GM18502 (cell line): ENCODE measurements at regions not wholly inside any gene's neighbourhood (a gene's known extent, or its start where the extent isn't known, plus 50 kb on each side); places are given as distances from the start of the nearest gene placed in this dataset.
A peak's percentile ranks its signal among the peaks of the same experiment; 100 is the strongest.

Experiments
- ATAC-seq: cut with Tn5 transposase; IDR thresholded peaks from one replicate; pipeline ENCODE4 v1.9.1; 2021; ENCODE audit warnings: mild to moderate bottlenecking; ENCODE audit not compliant: unreplicated experiment, poor library complexity

DNA sequence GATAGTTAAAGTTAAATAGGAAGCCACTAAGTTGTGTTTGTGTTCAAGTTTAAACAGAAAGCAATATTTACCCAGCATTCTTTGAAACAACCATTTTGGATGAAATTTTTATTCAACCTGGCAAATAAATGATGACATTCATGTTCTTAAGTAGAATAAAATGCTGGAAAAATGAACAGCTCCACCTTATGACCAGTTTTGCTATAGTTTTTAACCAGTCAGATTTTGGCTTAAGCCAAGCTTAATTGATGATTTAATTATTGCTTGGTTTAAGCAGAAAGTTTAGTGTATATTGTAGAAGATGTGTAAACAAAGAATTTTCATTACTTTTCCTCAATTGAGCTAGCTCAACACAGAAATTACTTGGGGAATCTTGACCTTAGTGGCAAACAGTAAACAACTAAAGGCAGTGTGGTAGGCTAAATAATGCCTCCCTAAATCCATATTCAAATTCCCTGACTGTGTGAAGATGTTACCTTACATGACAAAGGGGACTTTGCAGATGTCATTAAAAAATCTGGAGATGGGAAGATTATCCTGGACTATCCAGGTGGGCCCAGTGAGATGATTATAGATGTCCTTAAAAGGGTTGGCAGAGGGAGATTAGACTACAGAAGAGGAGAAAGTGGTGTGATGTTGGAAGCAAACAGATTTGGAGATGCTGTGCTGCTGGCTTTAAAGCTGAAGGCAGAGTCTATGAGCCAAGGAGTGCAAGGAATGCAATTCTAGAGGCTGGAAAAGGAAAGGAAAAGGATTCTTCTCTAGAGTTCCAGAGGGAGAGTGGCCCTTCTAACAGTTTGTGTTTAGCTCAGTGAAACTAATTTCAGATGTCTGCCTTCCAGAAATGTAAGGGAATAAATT lies 448.6 kb upstream of the GOLIM4 start:
- ATAC-seq: no peak

DNA sequence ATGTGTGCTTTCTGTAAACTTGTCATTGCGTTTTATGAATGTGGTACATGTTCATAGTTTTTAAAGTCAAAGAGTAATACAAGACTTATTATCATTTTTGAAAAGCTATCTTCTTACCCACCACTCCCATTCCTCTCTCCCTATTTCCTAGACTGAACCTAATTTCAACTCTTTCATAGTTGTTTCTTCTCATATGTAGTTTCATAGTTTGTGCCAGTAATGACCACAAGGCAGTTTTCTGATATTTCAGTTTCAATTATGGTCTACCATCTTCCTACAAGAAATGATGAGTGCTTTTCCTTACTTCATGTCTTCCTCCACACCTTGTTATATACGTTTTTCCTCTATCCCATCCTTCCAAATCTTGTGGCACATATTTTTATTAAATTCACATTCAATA lies 445.0 kb upstream of the GOLIM4 start:
- ATAC-seq: no peak

DNA sequence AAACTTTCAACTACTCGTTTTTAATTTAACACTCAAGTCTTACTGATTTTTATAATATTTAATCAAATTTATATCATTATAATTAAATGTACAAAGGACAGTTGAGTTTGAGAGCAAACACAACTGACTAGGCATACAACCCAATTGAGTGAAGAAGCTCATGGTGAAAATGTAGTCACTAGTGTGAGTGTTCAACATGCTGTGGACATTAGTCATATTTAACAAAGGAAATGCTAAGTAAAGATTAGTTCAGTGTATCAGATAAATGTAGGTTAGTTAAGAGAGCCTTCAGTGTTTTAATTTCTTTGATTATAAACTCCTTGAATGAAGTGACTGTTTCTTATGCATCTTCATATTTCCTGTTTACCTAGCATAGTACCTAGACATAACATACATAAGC lies 444.2 kb upstream of the GOLIM4 start:
- no peak for ATAC-seq

DNA sequence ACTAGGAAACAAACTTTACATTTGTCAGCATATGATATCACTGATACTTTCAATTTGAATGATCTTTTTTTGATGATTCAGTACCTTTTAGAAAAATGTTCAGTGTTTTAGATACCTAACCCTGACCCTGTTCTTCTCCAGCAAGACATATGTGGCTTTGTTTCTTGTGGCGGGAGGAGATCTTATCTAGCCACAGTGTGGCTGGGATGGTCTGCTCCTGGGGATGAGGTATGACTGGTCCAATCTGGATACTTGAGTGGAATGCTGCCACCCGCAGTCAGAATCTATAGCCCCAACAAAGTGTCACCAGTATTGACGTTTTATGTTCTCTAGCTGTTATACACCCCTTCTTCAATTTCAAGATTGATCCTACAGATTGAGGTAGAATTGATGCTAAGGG lies 439.0 kb upstream of the GOLIM4 start:
- ATAC-seq: no peak

DNA sequence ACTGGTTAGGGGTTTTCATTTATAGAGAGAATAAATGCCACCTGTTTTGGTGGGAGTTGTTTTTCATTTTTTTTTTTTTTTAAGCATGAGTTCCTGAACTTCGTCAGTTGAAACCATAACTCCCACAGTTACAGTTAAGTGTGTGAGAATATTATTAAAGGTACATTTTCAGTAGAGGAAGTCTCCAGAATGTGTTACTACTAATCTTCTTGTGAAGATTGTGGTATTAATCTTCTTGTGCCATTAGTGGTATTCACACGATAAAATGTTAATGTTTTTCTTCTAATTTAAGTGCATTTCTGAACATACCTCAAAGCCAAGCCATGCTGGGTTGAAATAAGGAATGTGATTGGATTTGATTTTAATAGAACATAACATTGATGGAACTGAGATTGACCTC lies 437.9 kb upstream of the GOLIM4 start:
- ATAC-seq: no peak

DNA sequence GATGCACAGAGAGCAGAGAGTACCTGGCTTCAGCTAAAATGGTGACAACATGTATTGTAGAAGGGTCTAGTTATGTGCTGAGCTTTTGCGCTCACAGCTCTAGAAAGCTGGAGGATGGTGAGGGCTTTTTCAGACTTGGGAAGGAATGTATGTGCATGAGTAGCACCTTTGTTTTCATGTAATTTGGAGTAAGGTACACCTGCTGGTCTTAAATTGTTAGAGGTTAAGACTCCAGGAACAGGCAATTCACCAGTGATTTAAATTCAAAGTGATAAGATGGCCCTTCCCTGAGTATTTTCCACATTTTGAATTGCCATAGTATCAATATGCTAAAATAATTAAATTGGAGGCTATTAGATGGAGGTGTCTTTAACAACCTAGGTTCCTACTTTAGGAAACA lies 436.4 kb upstream of the GOLIM4 start:
- no peak for ATAC-seq

DNA sequence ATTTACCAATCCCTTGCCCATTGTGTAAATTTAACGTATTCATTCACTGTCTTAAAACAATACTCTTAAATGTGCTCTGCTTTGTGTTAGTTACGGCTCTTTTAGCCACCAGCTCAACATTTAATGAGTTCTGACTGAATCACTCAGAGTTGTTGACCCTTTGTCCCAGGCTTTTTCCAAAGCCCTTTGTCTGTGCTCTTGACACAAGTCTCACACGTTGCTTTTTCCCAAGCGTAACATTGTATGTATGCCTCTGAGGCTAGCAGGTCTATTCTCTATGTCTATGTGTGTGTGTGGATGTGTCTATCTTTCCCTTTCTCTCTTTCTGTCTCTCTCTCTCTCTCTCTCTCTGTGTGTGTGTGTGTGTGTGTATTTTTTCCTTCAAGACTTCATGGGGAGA lies 435.4 kb upstream of the GOLIM4 start:
- no peak for ATAC-seq

DNA sequence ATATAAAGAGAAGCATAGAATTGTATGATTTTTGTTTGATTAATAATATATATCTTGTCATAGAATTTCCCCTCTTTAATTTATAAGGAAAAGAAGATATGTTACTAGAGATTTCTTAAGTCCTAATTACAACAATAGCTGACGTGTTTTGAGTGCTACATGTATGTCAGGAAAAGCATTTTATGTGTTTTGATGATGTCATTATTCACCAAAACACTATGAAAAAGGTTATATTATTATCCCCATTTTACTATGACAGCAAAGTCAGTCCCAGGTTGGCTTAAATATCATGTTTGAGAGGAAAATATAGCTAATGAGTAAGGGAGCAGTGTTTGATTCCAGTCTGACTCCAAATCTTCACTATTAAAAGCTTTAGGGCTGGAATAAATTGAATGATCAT lies 428.4 kb upstream of the GOLIM4 start:
- no peak for ATAC-seq

DNA sequence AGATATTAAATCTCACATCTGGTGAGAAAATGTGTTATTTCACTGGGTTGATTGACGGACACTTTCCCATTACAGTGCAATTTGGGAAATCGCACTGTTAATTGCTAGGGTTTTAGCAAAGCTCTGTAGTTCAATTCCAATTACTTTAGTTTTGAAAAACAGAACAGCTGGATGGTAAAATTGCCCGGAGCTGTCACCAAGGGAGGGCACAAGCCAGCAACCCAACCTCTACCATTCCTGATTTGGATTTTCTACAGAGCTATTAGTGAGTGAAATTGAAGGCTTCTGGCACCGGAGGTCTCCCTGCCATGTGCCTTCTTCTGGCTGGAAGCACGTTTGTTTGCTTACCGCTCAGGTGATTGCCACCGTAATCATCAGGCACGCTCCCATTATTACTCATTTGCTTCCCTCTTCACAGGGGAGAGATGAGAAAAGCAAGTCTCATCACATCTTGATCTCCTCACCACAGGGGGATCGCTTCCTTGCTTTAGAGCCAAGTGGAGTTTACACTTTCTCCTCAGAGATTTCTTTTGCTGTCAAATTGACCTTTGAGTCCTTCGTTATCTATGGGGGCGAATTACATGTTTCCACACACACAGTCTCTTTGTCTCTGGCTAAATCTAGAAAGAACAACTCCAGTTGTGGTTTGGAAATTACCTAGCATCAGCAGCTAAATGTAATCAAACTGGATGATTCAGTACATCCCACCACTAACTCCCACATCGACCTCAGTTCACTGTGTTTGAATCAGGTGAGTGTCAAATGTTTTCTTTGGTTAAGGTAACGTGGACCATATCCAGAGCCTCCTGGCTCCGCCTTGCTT lies 421.7 kb upstream of the GOLIM4 start:
- ATAC-seq: peak; percentile 67

DNA sequence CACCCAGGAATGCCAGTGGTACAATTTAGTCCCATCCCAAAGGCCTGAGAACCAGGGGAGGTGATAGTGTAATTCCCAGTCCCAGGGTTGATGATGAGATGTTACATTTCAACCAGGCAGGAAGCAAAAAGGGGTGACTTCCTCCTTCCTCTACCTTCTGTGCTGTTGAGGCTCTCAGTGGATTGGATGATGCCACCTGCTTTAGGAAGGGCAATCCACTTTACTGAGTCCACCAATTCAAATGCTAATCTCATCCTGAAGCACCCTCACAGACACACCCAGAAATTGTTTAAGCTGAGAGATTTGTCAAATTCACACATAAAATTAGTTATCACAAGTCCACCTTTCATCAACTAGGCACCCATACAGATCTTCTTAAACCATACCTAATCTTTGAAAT lies 418.5 kb upstream of the GOLIM4 start:
- no peak for ATAC-seq

DNA sequence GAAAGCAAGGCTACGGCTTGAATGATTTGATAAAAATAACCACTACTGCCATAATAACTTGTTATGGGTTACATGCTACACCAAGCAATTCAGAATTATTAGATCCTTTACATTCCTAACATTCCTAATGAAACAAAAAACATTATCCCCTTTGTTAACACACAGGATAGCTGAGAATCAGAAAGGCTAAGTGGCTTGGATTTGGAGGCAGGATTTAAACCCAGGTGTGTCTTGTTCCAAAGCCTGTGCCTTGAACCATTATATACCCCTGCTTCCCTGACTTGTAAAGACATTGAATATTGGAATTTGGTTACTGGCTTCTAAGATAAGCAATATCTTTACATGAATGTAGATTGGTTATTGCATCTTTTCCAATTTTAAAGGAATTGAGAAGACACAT lies 417.1 kb upstream of the GOLIM4 start:
- no peak for ATAC-seq

DNA sequence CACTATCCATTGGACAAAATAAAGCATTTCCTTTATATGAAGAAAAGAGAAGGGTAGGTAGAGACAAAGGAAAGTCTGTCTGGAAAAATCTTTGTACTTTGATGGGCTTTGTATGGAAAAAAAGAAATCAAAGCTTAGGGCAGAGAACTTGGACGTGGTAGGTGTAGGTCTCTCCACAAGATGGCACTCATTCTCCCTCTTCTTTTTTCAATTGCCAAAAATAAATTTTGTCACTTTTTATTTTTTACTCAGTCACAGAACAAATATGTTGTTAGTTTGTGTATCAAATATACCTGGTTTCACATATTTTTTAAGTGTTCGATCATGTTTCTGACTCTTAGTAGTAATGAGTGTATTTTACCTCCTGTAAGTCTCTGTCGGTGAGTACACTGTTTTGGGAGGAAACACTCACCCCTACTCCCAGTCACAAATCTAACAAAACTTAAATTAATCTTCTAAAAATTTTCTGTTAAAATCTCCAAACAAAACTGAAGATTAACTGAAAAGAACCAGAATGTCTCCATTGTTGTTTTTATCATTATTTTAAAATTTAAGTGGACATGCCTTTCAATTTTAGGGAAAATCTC lies 415.8 kb upstream of the GOLIM4 start:
- no peak for ATAC-seq

DNA sequence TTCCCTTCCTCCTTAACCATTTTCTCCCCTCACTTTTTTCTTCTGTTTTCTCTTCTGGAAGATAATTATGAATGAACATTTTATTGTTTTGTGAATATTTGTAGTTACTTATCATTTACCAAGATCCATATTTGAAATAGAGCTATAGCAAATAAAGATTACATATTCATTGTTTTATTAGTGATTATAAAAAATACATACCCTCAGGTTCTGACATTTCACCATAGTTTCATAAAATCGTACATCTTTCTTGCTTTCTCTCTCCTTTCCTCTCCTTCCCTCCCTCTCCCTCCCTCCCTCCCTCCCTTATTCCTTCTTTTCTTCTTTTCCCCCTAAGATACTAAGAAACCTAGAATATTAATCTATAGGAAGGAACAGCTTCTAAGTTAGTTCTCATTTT lies 410.9 kb upstream of the GOLIM4 start:
- no peak for ATAC-seq

DNA sequence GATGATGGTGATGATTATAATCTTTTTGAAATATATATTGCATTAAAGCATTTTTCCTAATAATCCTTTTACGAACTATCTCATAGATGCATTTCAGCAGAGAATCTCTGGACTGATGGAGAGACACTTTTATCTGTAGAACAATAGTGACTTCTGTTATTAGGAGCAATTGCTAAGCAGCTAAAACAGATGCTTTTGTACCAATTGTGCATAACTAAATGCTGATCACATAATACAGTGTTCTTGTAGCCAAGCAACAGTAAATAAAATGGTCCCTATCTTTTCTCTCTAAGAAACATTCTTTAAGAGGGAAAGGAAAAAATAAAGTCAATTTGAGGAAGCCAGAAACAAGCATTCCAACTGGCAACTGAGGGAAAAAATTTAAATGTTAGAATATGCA lies 405.8 kb upstream of the GOLIM4 start:
- ATAC-seq: no peak

DNA sequence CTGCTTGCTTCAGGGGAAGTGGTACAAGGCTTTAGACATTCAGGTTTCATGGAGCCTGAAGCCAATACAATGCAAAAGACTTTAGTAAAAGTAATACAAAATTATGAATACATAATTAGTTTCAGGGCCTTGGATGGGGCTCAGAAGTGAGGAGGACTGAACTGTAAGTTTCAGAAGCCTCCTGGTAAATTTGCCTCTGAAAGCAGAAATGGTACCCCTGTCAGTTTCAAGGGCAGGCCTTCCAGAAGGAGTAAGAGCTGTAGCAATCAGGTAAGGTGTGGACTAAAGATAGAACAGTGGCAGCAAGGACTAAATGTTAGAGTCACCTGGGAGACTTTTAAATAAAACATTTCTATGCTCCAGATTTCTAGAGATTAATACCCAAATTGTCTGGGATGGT lies 402.5 kb upstream of the GOLIM4 start:
- no peak for ATAC-seq

DNA sequence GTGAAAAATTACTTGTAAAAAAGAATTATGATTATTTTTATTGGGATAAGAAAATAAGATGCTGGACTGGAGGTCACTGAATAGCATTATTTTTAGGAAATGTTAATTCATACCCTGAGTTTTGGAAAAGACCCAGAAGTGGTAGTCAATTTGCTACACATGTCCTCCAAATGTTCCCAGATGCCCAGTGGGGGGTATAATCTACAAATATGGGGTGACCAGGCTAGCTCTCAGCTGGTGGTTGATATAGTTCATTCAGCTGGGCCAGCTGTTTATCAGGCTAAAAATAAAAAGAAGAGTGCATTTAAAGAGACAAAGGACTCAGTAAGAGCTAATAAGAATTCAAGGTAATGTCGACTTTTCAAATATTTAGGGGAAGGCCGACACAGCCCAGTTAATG lies 402.0 kb upstream of the GOLIM4 start:
- no peak for ATAC-seq

DNA sequence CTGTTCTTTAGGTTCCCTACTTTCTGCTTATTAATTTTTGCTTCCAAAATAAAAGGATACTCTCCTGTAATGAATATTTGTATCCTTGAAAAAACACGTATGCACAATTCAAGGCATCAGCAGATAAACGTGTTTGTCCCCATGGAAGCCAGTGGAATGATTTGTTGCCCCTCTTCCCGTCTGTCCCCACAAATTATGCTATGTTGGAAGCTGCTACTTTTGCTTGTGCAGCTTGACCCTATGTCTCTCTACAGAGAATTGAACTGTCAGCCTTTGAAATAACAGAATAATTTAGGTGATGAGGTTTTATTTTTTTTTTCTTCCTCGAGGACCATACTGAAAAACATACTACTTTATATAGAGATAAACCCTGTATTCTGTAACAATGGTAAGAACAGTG lies 401.5 kb upstream of the GOLIM4 start:
- ATAC-seq: no peak

DNA sequence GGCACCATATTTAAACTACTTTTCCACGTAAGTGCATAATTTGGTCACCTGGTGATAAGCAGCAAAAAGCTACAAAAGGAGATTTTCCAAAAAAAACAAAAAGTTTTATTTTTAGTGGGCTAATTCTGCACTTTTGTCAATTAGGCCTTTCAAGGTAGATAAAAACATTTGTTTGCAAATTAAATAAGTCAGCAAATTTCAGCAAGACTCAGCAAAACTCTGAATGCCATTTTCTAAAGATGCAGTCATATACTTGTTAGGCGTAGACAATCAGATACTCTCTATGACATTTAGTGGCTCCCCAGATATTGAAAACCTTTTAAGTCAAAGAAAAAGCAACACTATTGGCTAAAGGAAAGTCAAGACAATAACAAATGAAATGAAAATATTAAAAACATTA lies 400.2 kb upstream of the GOLIM4 start:
- ATAC-seq: no peak

DNA sequence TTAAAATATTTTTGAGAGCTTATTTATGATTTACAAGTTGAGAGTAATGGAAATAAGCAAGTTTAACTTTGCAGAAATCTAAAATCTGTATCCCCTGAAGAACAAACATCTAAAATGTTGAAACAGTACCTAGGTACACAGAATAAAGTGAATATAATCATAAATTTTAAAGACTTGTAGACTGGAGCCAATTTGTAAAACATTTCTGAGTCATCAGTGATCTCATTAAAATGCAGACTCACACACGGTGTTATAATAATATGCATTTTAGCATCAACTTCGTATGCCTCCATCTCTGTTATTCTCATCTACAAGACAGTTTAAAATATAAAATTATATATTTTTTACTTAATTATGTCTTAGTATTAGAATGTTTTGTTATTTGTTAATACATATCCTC lies 399.5 kb upstream of the GOLIM4 start:
- ATAC-seq: no peak

DNA sequence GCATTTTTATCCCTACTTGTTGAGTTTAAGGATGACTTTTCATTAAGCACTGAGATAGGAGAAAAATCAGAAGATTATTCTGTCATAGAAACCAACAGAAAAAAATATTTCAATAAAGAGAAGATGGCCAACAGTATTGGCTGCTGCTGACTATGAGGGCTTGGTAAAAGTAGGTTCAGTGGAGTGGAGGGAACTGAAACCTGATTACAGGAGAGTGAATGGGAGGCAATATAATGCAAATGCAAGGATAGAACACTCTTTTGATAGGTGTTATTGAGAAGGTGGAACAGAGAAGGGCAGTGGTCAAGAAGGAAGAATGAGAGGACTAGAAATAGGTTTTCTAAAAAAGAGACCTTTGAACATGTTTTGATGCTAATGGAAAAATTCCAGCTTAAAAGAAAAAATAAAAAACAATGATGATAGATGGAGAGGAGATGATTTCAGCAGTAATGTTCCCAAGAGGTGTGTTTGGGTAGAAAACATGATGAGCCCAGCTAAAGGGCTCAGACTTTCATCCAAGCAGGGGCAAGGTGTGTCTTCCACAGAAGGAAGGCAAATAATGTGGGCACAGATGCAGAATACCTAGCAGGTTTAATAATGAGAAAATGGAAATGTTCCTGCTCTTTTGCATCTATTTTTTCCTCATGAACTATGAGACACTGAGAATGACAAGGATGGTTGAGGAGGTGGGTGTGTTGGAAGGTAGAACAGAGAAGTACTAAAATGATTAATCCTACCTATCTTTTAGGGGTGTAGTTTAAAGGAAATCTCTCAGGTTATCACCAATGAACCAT lies 397.9 kb upstream of the GOLIM4 start:
- peak; percentile 62 for ATAC-seq

DNA sequence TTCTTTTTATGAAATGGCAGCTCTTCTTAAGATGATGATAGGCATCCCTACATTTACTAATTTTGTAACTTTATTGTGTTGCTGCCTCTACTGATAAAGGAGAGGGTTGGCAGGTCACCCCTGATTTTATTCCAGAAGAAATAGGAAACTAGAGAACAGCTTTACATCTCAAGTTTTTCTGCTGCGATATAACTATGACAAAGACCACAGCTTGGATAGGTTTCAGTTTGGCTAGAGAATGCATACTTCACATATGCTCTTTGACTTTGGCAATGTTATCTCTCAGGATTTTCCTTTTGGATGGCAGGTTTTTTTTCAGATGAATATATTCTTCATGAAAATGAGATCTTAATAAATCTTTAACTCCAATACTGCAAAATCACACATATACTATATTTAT lies 395.3 kb upstream of the GOLIM4 start:
- no peak for ATAC-seq
